GM23338 (cell line): ENCODE measurements at regions not wholly inside any gene's neighbourhood (a gene's known extent, or its start where the extent isn't known, plus 50 kb on each side); places are given as distances from the start of the nearest gene placed in this dataset.

Experiments
- ATAC-seq: fragments of 200-7000 bp; cut with Tn5 transposase; 3 replicates; pipeline ENCODE4 v1.9.1; 2020
- DNase-seq: peaks from one replicate; pipeline ENCODE4 v3.0.0-alpha.2; 2015; ENCODE audit warnings: low spot score
- H2AFZ ChIP-seq: fragments of 200-600 bp; sonication (generic); 2 replicates; pipeline ENCODE4 v1.8.0; 2016; ENCODE audit warnings: antibody characterized with exemption, mild to moderate bottlenecking, moderate library complexity
- H3F3A ChIP-seq: fragments of 200-600 bp; sonication (generic); replicated peaks from 2 replicates; pipeline ENCODE4 v1.8.0; 2017; ENCODE audit warnings: antibody characterized with exemption, mixed run types, low read depth
- H3K27ac ChIP-seq: fragments of 200-600 bp; sonication (generic); 2 replicates; pipeline ENCODE4 v1.6.1; 2016; ENCODE audit warnings: low read depth
- H3K27me3 ChIP-seq: fragments of 200-600 bp; sonication (generic); 2 replicates; pipeline ENCODE4 v1.8.0; 2016; ENCODE audit warnings: mild to moderate bottlenecking, mixed run types, moderate library complexity; ENCODE audit not compliant: insufficient read depth
- H3K36me3 ChIP-seq: fragments of 200-600 bp; sonication (generic); 2 replicates; pipeline ENCODE4 v1.8.0; 2016; ENCODE audit warnings: mild to moderate bottlenecking; ENCODE audit not compliant: insufficient read depth
- H3K4me1 ChIP-seq: fragments of 200-600 bp; sonication (generic); 2 replicates; pipeline ENCODE4 v1.8.0; 2016; ENCODE audit warnings: mild to moderate bottlenecking, moderate library complexity; ENCODE audit not compliant: insufficient read depth
- H3K4me2 ChIP-seq: fragments of 200-600 bp; sonication (generic); 2 replicates; pipeline ENCODE4 v1.7.1; 2017; ENCODE audit warnings: mixed run types
- H3K4me3 ChIP-seq: fragments of 200-600 bp; sonication (generic); 2 replicates; pipeline ENCODE4 v1.6.1; 2016; ENCODE audit warnings: mixed run types
- H3K79me2 ChIP-seq: fragments of 200-600 bp; sonication (generic); replicated peaks from 2 replicates; pipeline ENCODE4 v1.8.0; 2017; ENCODE audit warnings: mild to moderate bottlenecking; ENCODE audit not compliant: insufficient read depth
- H3K9me2 ChIP-seq: fragments of 200-600 bp; sonication (generic); 2 replicates; pipeline ENCODE4 v1.8.0; 2017; ENCODE audit not compliant: insufficient read depth
- H4K20me1 ChIP-seq: fragments of 200-600 bp; sonication (generic); replicated peaks from 2 replicates; pipeline ENCODE4 v1.8.0; 2017; ENCODE audit warnings: mild to moderate bottlenecking; ENCODE audit not compliant: insufficient read depth
- H3K27ac Mint-ChIP-seq: 2 replicates; pipeline ENCODE4 v1.8.0; 2020; ENCODE audit warnings: inconsistent platforms, mild to moderate bottlenecking, moderate library complexity, mixed read lengths
- H3K27me3 Mint-ChIP-seq: 3 replicates; pipeline ENCODE4 v1.8.0; 2022; ENCODE audit warnings: low read depth, mild to moderate bottlenecking, moderate library complexity, mixed read lengths, inconsistent platforms; ENCODE audit not compliant: insufficient read depth, poor library complexity
- H3K36me3 Mint-ChIP-seq: 3 replicates; pipeline ENCODE4 v1.8.0; 2021; ENCODE audit warnings: low read depth, mild to moderate bottlenecking, inconsistent platforms, moderate library complexity, mixed read lengths
- H3K4me1 Mint-ChIP-seq: 3 replicates; pipeline ENCODE4 v1.8.0; 2020; ENCODE audit warnings: mild to moderate bottlenecking, inconsistent platforms, mixed read lengths
- H3K4me3 Mint-ChIP-seq: 3 replicates; pipeline ENCODE4 v1.8.0; 2021; ENCODE audit warnings: moderate library complexity, mild to moderate bottlenecking, inconsistent platforms, mixed read lengths
- H3K9me3 Mint-ChIP-seq: 3 replicates; pipeline ENCODE4 v1.8.0; 2020; ENCODE audit warnings: moderate library complexity, mild to moderate bottlenecking, inconsistent platforms, mixed read lengths
- CREB1 ChIP-seq: fragments of 250-450 bp; sonication (Bioruptor Pico); IDR thresholded peaks from 2 replicates; pipeline ENCODE4 v1.5.0; 2020; ENCODE audit warnings: low read depth, mild to moderate bottlenecking, moderate library complexity
- EZH2 ChIP-seq: fragments of 200-600 bp; sonication (generic); IDR thresholded peaks from one replicate; pipeline ENCODE4 v1.8.0; 2017; ENCODE audit warnings: antibody characterized with exemption, mild to moderate bottlenecking, low read depth; ENCODE audit not compliant: unreplicated experiment
- EZH2phosphoT487 ChIP-seq: fragments of 200-600 bp; sonication (generic); IDR thresholded peaks from one replicate; pipeline ENCODE4 v1.8.1; 2018; ENCODE audit warnings: antibody characterized with exemption; ENCODE audit not compliant: unreplicated experiment
- JUNB ChIP-seq: IDR thresholded peaks from one replicate; pipeline ENCODE4 v1.6.1; 2016; ENCODE audit warnings: antibody characterized with exemption; ENCODE audit not compliant: unreplicated experiment
- NANOG ChIP-seq: IDR thresholded peaks from 2 replicates; pipeline ENCODE4 v1.6.1; 2016; ENCODE audit warnings: antibody characterized with exemption, borderline replicate concordance
- POLR2AphosphoS5 ChIP-seq: IDR thresholded peaks from 2 replicates; pipeline ENCODE4 v1.6.1; 2016; ENCODE audit warnings: antibody characterized with exemption, low read depth
- STAT1 ChIP-seq: IDR thresholded peaks from one replicate; pipeline ENCODE4 v1.6.1; 2016; ENCODE audit warnings: antibody characterized with exemption; ENCODE audit not compliant: unreplicated experiment
- ZNF114 ChIP-seq: fragments of 250-450 bp; sonication (Bioruptor Pico); IDR thresholded peaks from 2 replicates; pipeline ENCODE4 v1.5.0; 2020; ENCODE audit warnings: mild to moderate bottlenecking, moderate library complexity
- ZNF331 ChIP-seq: fragments of 250-450 bp; sonication (Bioruptor Pico); IDR thresholded peaks from 2 replicates; pipeline ENCODE4 v1.5.0; 2020; ENCODE audit warnings: low read depth, mild to moderate bottlenecking, moderate library complexity
- TF ChIP-seq, protein P1 (sequence below): IDR thresholded peaks from 2 replicates; pipeline ENCODE4 v1.6.1; 2016; ENCODE audit warnings: antibody characterized with exemption
- TF ChIP-seq, protein P2 (sequence below), 2 experiments: fragments of 200-600 bp in 1 of 2; sonication (generic) in 1 of 2; conservative IDR thresholded peaks; 2 replicates each; pipeline versions ENCODE4 v1.5.1 to v1.6.1; 2016 to 2017; ENCODE audit warnings: antibody characterized with exemption in 2 of 2, low read depth in 2 of 2, mild to moderate bottlenecking in 2 of 2, moderate library complexity in 1 of 2
- TF ChIP-seq, protein P3 (sequence below): IDR thresholded peaks from one replicate; pipeline ENCODE4 v1.6.1; 2018; ENCODE audit warnings: antibody characterized with exemption; ENCODE audit not compliant: unreplicated experiment
- TF ChIP-seq, protein P4 (sequence below): fragments of 250-450 bp; sonication (Bioruptor Pico); IDR thresholded peaks from 2 replicates; pipeline ENCODE4 v1.5.0; 2020; ENCODE audit warnings: mild to moderate bottlenecking, moderate library complexity

DNA sequence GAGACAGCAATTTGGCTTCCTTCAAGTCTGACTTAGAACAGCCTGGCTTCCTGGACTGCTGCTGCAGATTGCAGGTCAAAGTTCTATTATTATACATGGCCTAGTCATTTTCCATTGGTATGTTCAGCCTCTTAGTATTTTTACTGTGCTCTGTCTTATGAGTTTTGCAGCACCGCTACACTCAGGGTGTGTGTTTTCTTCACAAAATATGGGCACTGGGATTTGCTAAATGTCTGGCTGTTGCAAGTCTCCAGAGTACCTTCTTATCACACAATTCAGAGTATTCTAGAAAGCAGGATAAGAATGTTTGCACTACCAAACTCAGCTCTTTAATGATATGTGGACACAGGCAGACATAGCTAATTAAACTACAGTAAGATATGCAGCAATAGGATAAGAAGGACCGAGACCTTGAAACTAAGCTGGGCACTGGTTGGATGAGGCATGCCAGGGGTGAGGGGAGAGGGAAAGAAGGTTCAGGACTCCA lies 203.0 kb upstream of the PDZRN3 start:
- peaks cover 3% of the 10 kb centered on the region; the same call in 1 of the 3 replicates for H3K9me3 Mint-ChIP-seq
- H3K36me3 Mint-ChIP-seq, result no peaks in the 10 kb centered on the region
- H3K79me2 ChIP-seq, result no peaks in the 10 kb centered on the region
- no peaks in the 10 kb centered on the region for H3K27me3 Mint-ChIP-seq
- no peak overlapping the region for H3K27ac ChIP-seq
- no peak overlapping the region for H3K4me3 ChIP-seq
- H3K9me2 ChIP-seq, result peaks cover 3% of the 10 kb centered on the region; the same call in 1 of the 2 replicates
- no peak overlapping the region for H3K27ac Mint-ChIP-seq
- H3K4me1 ChIP-seq, result no peaks in the 10 kb centered on the region
- H3K4me3 Mint-ChIP-seq, result no peak overlapping the region
- TF ChIP-seq, protein P1, sequence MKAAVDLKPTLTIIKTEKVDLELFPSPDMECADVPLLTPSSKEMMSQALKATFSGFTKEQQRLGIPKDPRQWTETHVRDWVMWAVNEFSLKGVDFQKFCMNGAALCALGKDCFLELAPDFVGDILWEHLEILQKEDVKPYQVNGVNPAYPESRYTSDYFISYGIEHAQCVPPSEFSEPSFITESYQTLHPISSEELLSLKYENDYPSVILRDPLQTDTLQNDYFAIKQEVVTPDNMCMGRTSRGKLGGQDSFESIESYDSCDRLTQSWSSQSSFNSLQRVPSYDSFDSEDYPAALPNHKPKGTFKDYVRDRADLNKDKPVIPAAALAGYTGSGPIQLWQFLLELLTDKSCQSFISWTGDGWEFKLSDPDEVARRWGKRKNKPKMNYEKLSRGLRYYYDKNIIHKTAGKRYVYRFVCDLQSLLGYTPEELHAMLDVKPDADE, result no peak
- no peak for TF ChIP-seq ZNF114
- TF ChIP-seq CREB1 (CRISPR knock-in tag), result no peak
- TF ChIP-seq, protein P2, sequence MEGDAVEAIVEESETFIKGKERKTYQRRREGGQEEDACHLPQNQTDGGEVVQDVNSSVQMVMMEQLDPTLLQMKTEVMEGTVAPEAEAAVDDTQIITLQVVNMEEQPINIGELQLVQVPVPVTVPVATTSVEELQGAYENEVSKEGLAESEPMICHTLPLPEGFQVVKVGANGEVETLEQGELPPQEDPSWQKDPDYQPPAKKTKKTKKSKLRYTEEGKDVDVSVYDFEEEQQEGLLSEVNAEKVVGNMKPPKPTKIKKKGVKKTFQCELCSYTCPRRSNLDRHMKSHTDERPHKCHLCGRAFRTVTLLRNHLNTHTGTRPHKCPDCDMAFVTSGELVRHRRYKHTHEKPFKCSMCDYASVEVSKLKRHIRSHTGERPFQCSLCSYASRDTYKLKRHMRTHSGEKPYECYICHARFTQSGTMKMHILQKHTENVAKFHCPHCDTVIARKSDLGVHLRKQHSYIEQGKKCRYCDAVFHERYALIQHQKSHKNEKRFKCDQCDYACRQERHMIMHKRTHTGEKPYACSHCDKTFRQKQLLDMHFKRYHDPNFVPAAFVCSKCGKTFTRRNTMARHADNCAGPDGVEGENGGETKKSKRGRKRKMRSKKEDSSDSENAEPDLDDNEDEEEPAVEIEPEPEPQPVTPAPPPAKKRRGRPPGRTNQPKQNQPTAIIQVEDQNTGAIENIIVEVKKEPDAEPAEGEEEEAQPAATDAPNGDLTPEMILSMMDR (conservative IDR thresholded peaks at IDR 0.05; ENCODE audit: low read depth in 2 of 2), result no peak
- TF ChIP-seq, protein P3, sequence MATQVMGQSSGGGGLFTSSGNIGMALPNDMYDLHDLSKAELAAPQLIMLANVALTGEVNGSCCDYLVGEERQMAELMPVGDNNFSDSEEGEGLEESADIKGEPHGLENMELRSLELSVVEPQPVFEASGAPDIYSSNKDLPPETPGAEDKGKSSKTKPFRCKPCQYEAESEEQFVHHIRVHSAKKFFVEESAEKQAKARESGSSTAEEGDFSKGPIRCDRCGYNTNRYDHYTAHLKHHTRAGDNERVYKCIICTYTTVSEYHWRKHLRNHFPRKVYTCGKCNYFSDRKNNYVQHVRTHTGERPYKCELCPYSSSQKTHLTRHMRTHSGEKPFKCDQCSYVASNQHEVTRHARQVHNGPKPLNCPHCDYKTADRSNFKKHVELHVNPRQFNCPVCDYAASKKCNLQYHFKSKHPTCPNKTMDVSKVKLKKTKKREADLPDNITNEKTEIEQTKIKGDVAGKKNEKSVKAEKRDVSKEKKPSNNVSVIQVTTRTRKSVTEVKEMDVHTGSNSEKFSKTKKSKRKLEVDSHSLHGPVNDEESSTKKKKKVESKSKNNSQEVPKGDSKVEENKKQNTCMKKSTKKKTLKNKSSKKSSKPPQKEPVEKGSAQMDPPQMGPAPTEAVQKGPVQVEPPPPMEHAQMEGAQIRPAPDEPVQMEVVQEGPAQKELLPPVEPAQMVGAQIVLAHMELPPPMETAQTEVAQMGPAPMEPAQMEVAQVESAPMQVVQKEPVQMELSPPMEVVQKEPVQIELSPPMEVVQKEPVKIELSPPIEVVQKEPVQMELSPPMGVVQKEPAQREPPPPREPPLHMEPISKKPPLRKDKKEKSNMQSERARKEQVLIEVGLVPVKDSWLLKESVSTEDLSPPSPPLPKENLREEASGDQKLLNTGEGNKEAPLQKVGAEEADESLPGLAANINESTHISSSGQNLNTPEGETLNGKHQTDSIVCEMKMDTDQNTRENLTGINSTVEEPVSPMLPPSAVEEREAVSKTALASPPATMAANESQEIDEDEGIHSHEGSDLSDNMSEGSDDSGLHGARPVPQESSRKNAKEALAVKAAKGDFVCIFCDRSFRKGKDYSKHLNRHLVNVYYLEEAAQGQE, result no peak
- TF ChIP-seq JUNB, result no peak
- TF ChIP-seq ZNF331 (CRISPR knock-in tag), result no peak
- no peak for TF ChIP-seq EZH2phosphoT487
- no peak for TF ChIP-seq NANOG
- TF ChIP-seq STAT1, result no peak
- no peak for TF ChIP-seq EZH2
- TF ChIP-seq POLR2AphosphoS5, result no peak
- TF ChIP-seq, protein P4, sequence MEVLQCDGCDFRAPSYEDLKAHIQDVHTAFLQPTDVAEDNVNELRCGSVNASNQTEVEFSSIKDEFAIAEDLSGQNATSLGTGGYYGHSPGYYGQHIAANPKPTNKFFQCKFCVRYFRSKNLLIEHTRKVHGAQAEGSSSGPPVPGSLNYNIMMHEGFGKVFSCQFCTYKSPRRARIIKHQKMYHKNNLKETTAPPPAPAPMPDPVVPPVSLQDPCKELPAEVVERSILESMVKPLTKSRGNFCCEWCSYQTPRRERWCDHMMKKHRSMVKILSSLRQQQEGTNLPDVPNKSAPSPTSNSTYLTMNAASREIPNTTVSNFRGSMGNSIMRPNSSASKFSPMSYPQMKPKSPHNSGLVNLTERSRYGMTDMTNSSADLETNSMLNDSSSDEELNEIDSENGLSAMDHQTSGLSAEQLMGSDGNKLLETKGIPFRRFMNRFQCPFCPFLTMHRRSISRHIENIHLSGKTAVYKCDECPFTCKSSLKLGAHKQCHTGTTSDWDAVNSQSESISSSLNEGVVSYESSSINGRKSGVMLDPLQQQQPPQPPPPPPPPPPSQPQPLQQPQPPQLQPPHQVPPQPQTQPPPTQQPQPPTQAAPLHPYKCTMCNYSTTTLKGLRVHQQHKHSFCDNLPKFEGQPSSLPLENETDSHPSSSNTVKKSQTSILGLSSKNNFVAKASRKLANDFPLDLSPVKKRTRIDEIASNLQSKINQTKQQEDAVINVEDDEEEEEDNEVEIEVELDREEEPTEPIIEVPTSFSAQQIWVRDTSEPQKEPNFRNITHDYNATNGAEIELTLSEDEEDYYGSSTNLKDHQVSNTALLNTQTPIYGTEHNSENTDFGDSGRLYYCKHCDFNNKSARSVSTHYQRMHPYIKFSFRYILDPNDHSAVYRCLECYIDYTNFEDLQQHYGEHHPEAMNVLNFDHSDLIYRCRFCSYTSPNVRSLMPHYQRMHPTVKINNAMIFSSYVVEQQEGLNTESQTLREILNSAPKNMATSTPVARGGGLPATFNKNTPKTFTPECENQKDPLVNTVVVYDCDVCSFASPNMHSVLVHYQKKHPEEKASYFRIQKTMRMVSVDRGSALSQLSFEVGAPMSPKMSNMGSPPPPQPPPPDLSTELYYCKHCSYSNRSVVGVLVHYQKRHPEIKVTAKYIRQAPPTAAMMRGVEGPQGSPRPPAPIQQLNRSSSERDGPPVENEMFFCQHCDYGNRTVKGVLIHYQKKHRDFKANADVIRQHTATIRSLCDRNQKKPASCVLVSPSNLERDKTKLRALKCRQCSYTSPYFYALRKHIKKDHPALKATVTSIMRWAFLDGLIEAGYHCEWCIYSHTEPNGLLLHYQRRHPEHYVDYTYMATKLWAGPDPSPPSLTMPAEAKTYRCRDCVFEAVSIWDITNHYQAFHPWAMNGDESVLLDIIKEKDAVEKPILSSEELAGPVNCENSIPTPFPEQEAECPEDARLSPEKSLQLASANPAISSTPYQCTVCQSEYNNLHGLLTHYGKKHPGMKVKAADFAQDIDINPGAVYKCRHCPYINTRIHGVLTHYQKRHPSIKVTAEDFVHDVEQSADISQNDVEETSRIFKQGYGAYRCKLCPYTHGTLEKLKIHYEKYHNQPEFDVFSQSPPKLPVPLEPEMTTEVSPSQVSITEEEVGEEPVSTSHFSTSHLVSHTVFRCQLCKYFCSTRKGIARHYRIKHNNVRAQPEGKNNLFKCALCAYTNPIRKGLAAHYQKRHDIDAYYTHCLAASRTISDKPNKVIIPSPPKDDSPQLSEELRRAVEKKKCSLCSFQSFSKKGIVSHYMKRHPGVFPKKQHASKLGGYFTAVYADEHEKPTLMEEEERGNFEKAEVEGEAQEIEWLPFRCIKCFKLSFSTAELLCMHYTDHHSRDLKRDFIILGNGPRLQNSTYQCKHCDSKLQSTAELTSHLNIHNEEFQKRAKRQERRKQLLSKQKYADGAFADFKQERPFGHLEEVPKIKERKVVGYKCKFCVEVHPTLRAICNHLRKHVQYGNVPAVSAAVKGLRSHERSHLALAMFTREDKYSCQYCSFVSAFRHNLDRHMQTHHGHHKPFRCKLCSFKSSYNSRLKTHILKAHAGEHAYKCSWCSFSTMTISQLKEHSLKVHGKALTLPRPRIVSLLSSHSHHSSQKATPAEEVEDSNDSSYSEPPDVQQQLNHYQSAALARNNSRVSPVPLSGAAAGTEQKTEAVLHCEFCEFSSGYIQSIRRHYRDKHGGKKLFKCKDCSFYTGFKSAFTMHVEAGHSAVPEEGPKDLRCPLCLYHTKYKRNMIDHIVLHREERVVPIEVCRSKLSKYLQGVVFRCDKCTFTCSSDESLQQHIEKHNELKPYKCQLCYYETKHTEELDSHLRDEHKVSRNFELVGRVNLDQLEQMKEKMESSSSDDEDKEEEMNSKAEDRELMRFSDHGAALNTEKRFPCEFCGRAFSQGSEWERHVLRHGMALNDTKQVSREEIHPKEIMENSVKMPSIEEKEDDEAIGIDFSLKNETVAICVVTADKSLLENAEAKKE (CRISPR knock-in tag), result no peak
- ATAC-seq (no peak), DNase-seq (no peak)
- H3K27me3 ChIP-seq, result no peaks in the 10 kb centered on the region
- no peak overlapping the region for H2AFZ ChIP-seq
- H3F3A ChIP-seq, result no peaks in the 10 kb centered on the region
- H3K4me1 Mint-ChIP-seq, result no peaks in the 10 kb centered on the region
- no peaks in the 10 kb centered on the region for H3K36me3 ChIP-seq
- no peaks in the 10 kb centered on the region for H4K20me1 ChIP-seq
- no peak overlapping the region for H3K4me2 ChIP-seq
